SK-N-SH treated with all-trans-retinoic acid at 6 μM for 48 hours (cell line): ENCODE measurements at regions not wholly inside any gene's neighbourhood (a gene's known extent, or its start where the extent isn't known, plus 50 kb on each side); places are given as distances from the start of the nearest gene placed in this dataset.

Source experiments
- ARNTL ChIP-seq: fragments of 450-650 bp; formaldehyde crosslinking; IDR thresholded peaks from 2 replicates; pipeline ENCODE4 v1.5.0; 2020; ENCODE audit warnings: low read depth, mild to moderate bottlenecking, moderate library complexity, borderline replicate concordance
- CSDC2 ChIP-seq: fragments of 250-450 bp; sonication (Bioruptor Pico); IDR thresholded peaks from 2 replicates; pipeline ENCODE4 v1.5.0; 2020; ENCODE audit warnings: mild to moderate bottlenecking, moderate library complexity
- ESRRG ChIP-seq: fragments of 250-450 bp; sonication (Bioruptor Pico); IDR thresholded peaks from 2 replicates; pipeline ENCODE4 v1.6.1; 2021; ENCODE audit warnings: mild to moderate bottlenecking
- PPARA ChIP-seq: fragments of 250-450 bp; sonication (Bioruptor Pico); IDR thresholded peaks from 2 replicates; pipeline ENCODE4 v1.5.0; 2020; ENCODE audit warnings: mild to moderate bottlenecking, borderline replicate concordance
- RARB ChIP-seq: fragments of 250-450 bp; sonication (Bioruptor Pico); IDR thresholded peaks from 2 replicates; pipeline ENCODE4 v1.8.0; 2021; ENCODE audit warnings: mild to moderate bottlenecking, moderate library complexity
- SNAI2 ChIP-seq: fragments of 250-450 bp; sonication (Bioruptor Pico); IDR thresholded peaks from 2 replicates; pipeline ENCODE4 v1.5.0; 2020; ENCODE audit warnings: mild to moderate bottlenecking, moderate library complexity
- TOX ChIP-seq: fragments of 250-450 bp; sonication (Bioruptor Pico); IDR thresholded peaks from 2 replicates; pipeline ENCODE4 v1.8.0; 2021; ENCODE audit warnings: mild to moderate bottlenecking, moderate library complexity, borderline replicate concordance
- ZC3H10 ChIP-seq: fragments of 250-450 bp; sonication (Bioruptor Pico); IDR thresholded peaks from 2 replicates; pipeline ENCODE4 v1.5.1; 2021; ENCODE audit warnings: mild to moderate bottlenecking, moderate library complexity
- ZFP30 ChIP-seq: fragments of 450-650 bp; formaldehyde crosslinking; IDR thresholded peaks from 2 replicates; pipeline ENCODE4 v1.5.0; 2022; ENCODE audit warnings: mild to moderate bottlenecking, moderate library complexity
- ZNF565 ChIP-seq: fragments of 450-650 bp; formaldehyde crosslinking; conservative IDR thresholded peaks from 2 replicates; pipeline ENCODE4 v1.5.0; 2020; ENCODE audit warnings: low read depth, mild to moderate bottlenecking, moderate library complexity
- ZNF8 ChIP-seq: fragments of 450-650 bp; formaldehyde crosslinking; IDR thresholded peaks from 2 replicates; pipeline ENCODE4 v1.5.0; 2020; ENCODE audit warnings: mild to moderate bottlenecking, moderate library complexity
- TF ChIP-seq, protein P1 (sequence below): fragments of 250-450 bp; sonication (Bioruptor Pico); IDR thresholded peaks from 2 replicates; pipeline ENCODE4 v1.8.0; 2020; ENCODE audit warnings: mild to moderate bottlenecking, moderate library complexity, borderline replicate concordance

GRCh38 chr6:168804331-168804730, 363.3 kb downstream of the SMOC2 start:
- TF ChIP-seq ZFP30 (CRISPR knock-in tag) (no peak), ZNF565 (CRISPR knock-in tag) (no peak), ZNF8 (no peak), TOX (no peak), ESRRG (CRISPR knock-in tag) (no peak), CSDC2 (no peak), ZC3H10 (CRISPR knock-in tag) (no peak), ARNTL (no peak), SNAI2 (CRISPR knock-in tag) (no peak), PPARA (CRISPR knock-in tag) (no peak), RARB (CRISPR knock-in tag) (no peak)
- TF ChIP-seq, protein P1, sequence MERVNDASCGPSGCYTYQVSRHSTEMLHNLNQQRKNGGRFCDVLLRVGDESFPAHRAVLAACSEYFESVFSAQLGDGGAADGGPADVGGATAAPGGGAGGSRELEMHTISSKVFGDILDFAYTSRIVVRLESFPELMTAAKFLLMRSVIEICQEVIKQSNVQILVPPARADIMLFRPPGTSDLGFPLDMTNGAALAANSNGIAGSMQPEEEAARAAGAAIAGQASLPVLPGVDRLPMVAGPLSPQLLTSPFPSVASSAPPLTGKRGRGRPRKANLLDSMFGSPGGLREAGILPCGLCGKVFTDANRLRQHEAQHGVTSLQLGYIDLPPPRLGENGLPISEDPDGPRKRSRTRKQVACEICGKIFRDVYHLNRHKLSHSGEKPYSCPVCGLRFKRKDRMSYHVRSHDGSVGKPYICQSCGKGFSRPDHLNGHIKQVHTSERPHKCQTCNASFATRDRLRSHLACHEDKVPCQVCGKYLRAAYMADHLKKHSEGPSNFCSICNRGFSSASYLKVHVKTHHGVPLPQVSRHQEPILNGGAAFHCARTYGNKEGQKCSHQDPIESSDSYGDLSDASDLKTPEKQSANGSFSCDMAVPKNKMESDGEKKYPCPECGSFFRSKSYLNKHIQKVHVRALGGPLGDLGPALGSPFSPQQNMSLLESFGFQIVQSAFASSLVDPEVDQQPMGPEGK (CRISPR knock-in tag): no peak
